Fibroblast of lung (primary cell): ENCODE measurements at regions not wholly inside any gene's neighbourhood (a gene's known extent, or its start where the extent isn't known, plus 50 kb on each side); places are given as distances from the start of the nearest gene placed in this dataset.
A peak's percentile ranks its signal among the peaks of the same experiment; 100 is the strongest.

ENCODE experiments used
- DNase-seq, 2 donors: peaks; one replicate each; pipeline versions ENCODE4 v3.0.0 to v3.0.0-alpha.2; 2010; ENCODE audit warnings: low read depth in 2 of 2
- H2AFZ ChIP-seq: 2 replicates; pipeline ENCODE4 v1.5.1; 2012; ENCODE audit warnings: low read length, control low read depth, inconsistent platforms
- H3K27ac ChIP-seq: 2 replicates; pipeline ENCODE4 v1.5.1; 2011; ENCODE audit warnings: low read length, control low read depth; ENCODE audit not compliant: insufficient read depth
- H3K27me3 ChIP-seq: 2 replicates; pipeline ENCODE4 v1.5.1; 2011; ENCODE audit warnings: mild to moderate bottlenecking, low read length; ENCODE audit not compliant: control insufficient read depth, insufficient read depth
- H3K36me3 ChIP-seq: 2 replicates; pipeline ENCODE4 v1.5.1; 2011; ENCODE audit warnings: low read length; ENCODE audit not compliant: control insufficient read depth, insufficient read depth
- H3K4me1 ChIP-seq: 2 replicates; pipeline ENCODE4 v1.5.1; 2011; ENCODE audit warnings: low read length; ENCODE audit not compliant: control insufficient read depth, insufficient read depth; ENCODE audit errors: extremely low read depth
- H3K4me2 ChIP-seq: 2 replicates; pipeline ENCODE4 v1.5.1; 2011; ENCODE audit warnings: low read length, control low read depth; ENCODE audit not compliant: insufficient read depth; ENCODE audit errors: extremely low read depth
- H3K4me3 ChIP-seq, 4 experiments: fragments of 200-600 bp in 1 of 4; sonication (generic) in 1 of 4; replicated peaks in 1 of 4; 2 replicates each; pipeline ENCODE4 v1.5.1; 2011 to 2016; ENCODE audit warnings: low read length in 4 of 4, low read depth in 3 of 4, mild to moderate bottlenecking in 3 of 4, control low read depth in 2 of 4, inconsistent platforms in 1 of 4, mixed read lengths in 1 of 4; ENCODE audit not compliant: insufficient read depth in 1 of 4; ENCODE audit errors: control extremely low read depth in 1 of 4
- H3K79me2 ChIP-seq: 2 replicates; pipeline ENCODE4 v1.5.1; 2012; ENCODE audit warnings: mild to moderate bottlenecking, low read length, inconsistent platforms; ENCODE audit not compliant: control insufficient read depth, insufficient read depth
- H3K9ac ChIP-seq: 2 replicates; pipeline ENCODE4 v1.5.1; 2011; ENCODE audit warnings: mild to moderate bottlenecking, low read length, control low read depth; ENCODE audit not compliant: insufficient read depth
- H3K9me3 ChIP-seq: 2 replicates; pipeline ENCODE4 v1.5.1; 2012; ENCODE audit warnings: low read depth, low read length; ENCODE audit not compliant: control insufficient read depth, insufficient read depth
- H4K20me1 ChIP-seq: 2 replicates; pipeline ENCODE4 v1.5.1; 2011; ENCODE audit warnings: low read length; ENCODE audit not compliant: control insufficient read depth, insufficient read depth; ENCODE audit errors: extremely low read depth
- CTCF ChIP-seq, 2 donors: IDR thresholded peaks in 1 of 2; conservative IDR thresholded peaks in 1 of 2; 1 replicate in 1 of 2; 2 replicates in 1 of 2; pipeline ENCODE4 v1.5.1; 2011 to 2012; ENCODE audit warnings: low read length in 2 of 2, control low read depth in 1 of 2, inconsistent platforms in 1 of 2, low read depth in 1 of 2, mild to moderate bottlenecking in 1 of 2
- EZH2 ChIP-seq: IDR thresholded peaks from 2 replicates; pipeline ENCODE4 v1.5.1; 2012; ENCODE audit warnings: low read length, control low read depth, mild to moderate bottlenecking; ENCODE audit errors: missing control alignments

GRCh38 chr6:8831366-8832152 lies 396.2 kb upstream of the SLC35B3 start:
- Histone ChIP-seq H3K4me2 (no peak overlapping the region), H3K27ac (no peak overlapping the region), H2AFZ (no peak overlapping the region), H3K4me3 (no peak overlapping the region), H4K20me1 (no peaks in the 10 kb centered on the region), H3K9ac (no peak overlapping the region), H3K79me2 (no peaks in the 10 kb centered on the region), H3K9me3 (no peaks in the 10 kb centered on the region), H3K36me3 (no peaks in the 10 kb centered on the region), H3K27me3 (no peaks in the 10 kb centered on the region), H3K4me1 (no peaks in the 10 kb centered on the region)
- no peak for TF ChIP-seq CTCF (conservative IDR thresholded peaks at IDR 0.05 in 1 of 2, IDR thresholded peaks at IDR 0.05 in 1 of 2; ENCODE audit: low read depth in 1 of 2, low read length in 2 of 2)
- TF ChIP-seq EZH2, result no peak
- peak in 1 of 2 donors; percentile 5 for DNase-seq

- Histone ChIP-seq H3K4me3 (no peak overlapping the region), H4K20me1 (no peaks in the 10 kb centered on the region), H3K79me2 (no peaks in the 10 kb centered on the region), H3K9ac (no peak overlapping the region), H3K36me3 (no peaks in the 10 kb centered on the region), H3K4me1 (no peaks in the 10 kb centered on the region), H3K4me2 (no peak overlapping the region), H3K27me3 (no peaks in the 10 kb centered on the region), H3K27ac (no peak overlapping the region), H3K9me3 (no peaks in the 10 kb centered on the region), H2AFZ (no peak overlapping the region)
- DNase-seq, result no peak
- no peak for TF ChIP-seq CTCF (conservative IDR thresholded peaks at IDR 0.05 in 1 of 2, IDR thresholded peaks at IDR 0.05 in 1 of 2; ENCODE audit: low read depth in 1 of 2, low read length in 2 of 2)
- TF ChIP-seq EZH2, result no peak
Observed at GRCh38 chr6:8830794-8831193, 395.4 kb upstream of the SLC35B3 start.

- Histone ChIP-seq H3K9me3 (no peaks in the 10 kb centered on the region), H3K4me3 (no peak overlapping the region), H3K79me2 (no peaks in the 10 kb centered on the region), H3K9ac (no peak overlapping the region), H3K4me1 (no peaks in the 10 kb centered on the region), H3K36me3 (no peaks in the 10 kb centered on the region), H3K4me2 (no peak overlapping the region), H3K27me3 (no peaks in the 10 kb centered on the region), H4K20me1 (no peaks in the 10 kb centered on the region), H3K27ac (no peak overlapping the region), H2AFZ (no peak overlapping the region)
- no peak for DNase-seq
- TF ChIP-seq CTCF (conservative IDR thresholded peaks at IDR 0.05 in 1 of 2, IDR thresholded peaks at IDR 0.05 in 1 of 2; ENCODE audit: low read depth in 1 of 2, low read length in 2 of 2), result no peak
- TF ChIP-seq EZH2, result no peak
Observed at GRCh38 chr6:8829796-8830195, 394.5 kb upstream of the SLC35B3 start.
